ENCODE measurements at regions not wholly inside any gene's neighbourhood (a gene's known extent, or its start where the extent isn't known, plus 50 kb on each side); places are given as distances from the start of the nearest gene placed in this dataset.

DNA sequence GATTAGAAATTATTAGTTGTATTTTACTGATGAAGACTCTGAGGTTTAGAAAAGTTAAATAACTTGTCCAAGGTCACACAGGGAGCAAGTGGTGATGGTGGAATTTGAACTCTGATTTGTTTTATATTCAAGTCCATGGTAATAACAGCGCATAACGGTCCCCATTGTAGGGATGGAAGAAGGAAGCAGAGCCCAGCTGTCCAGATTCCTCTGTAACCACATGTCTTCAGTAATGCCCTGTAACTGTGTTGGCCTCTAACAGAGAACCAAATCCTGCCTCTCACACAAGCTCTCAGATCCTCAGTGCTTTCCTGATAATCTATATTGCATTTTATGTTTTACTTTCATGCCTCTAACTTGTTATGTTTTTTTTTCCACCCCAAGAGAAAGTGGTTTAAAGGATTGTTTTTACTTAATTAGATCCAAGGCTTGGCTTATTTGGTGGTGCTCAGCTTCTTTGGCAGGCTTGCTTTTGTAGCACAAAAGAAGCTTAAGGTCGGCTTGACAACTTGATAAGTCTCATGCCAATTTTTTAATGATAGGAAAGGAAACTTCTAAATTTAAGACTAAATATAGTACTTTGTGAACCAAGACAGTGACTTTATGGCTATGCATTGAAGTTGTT lies 105.1 kb upstream of the SEL1L start:
- no peak overlapping the region for H3K4me3 ChIP-seq (ENCODE audit: low read length)
- no peak for DNase-seq (ENCODE audit: low read depth)
- TF ChIP-seq, protein P1, sequence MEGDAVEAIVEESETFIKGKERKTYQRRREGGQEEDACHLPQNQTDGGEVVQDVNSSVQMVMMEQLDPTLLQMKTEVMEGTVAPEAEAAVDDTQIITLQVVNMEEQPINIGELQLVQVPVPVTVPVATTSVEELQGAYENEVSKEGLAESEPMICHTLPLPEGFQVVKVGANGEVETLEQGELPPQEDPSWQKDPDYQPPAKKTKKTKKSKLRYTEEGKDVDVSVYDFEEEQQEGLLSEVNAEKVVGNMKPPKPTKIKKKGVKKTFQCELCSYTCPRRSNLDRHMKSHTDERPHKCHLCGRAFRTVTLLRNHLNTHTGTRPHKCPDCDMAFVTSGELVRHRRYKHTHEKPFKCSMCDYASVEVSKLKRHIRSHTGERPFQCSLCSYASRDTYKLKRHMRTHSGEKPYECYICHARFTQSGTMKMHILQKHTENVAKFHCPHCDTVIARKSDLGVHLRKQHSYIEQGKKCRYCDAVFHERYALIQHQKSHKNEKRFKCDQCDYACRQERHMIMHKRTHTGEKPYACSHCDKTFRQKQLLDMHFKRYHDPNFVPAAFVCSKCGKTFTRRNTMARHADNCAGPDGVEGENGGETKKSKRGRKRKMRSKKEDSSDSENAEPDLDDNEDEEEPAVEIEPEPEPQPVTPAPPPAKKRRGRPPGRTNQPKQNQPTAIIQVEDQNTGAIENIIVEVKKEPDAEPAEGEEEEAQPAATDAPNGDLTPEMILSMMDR (conservative IDR thresholded peaks at IDR 0.05; ENCODE audit: low read length) = no peak

DNA sequence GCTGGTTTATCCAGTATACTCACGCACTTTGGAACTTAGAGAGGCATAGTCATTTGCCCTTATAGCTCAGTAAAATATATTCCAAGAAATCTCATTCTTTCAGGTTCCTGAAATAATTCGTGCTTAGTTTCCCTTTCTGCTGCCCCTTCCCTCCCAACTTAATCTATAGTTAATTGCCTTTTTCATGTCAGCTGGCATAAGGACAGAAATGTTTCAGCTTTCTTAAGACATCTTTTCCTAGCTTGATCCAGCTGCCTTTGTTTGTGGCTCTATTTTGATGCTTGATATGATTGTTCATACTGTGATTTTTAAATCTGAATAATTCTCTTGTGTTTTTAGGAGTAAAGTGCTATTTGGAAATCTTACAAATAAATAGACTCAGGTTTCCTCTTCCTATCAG lies 120.0 kb upstream of the SEL1L start:
- H3K4me3 ChIP-seq (ENCODE audit: low read length) = no peak overlapping the region
- no peak for DNase-seq (ENCODE audit: low read depth)
- TF ChIP-seq, protein P1 (conservative IDR thresholded peaks at IDR 0.05; ENCODE audit: low read length) = no peak

DNA sequence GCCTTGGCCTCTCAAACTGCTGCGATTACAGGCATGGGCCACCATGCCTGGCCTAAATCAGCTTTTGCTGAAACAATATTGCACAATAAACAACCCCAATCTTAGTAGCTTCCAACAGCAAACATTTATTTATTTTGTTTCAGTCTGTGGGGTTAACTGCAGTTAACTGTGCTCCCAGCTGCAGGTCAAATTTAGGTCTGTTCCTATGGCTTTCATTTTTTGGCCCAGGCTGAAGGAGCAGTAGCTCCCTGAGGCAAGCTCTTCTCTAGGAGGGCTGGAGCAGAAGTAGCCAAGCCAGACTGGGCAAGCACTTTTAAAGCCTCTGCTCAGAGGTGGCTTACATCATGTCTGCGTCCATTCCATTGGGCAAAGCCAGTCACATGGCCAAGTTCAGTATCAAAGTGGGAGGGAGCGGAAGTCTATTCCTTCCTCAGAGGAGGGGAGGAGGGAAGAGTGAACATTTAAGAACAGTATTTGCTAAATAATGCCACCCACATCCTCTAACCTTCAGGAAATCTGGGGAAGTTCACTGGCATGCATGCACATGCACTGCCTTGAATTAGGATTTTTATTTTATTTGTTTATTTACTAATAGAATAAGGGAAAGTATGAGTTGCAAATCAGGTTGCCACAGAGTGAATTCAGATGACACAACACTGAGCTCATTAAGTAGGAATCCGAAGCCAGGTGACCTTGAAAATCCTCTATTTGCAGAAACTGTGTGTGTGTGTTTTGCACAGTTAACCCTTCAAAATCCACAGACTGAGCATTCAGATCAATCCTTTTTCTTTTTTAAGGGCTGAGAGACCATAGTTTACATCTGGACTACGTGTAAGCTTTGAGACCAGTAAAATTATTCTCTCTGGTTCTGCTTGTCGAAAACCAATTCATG lies 122.0 kb upstream of the SEL1L start:
- no peak for DNase-seq (ENCODE audit: low read depth)
- no peak overlapping the region for H3K4me3 ChIP-seq (ENCODE audit: low read length)
- TF ChIP-seq, protein P1 (conservative IDR thresholded peaks at IDR 0.05; ENCODE audit: low read length) = no peak

DNA sequence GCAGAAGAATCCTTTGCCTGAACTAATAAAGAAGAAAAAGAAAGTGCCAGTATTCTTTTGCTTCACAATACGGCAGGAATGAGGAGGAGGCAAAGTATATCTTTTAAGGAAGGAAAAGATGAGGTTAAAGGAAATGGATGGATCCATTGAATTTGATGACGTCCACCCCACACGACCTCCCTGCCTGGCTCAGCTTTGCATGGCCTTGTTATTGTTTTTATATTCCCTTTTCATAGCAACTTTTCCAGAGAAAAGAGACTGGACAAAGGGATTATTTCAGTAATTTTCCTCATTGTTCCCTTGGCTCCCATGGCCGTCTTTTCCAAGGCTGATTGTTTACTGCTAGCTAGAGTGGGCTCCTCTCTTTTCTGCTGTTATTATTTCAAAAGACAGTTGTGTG lies 123.2 kb upstream of the SEL1L start:
- TF ChIP-seq, protein P1 (conservative IDR thresholded peaks at IDR 0.05; ENCODE audit: low read length) = no peak
- DNase-seq (ENCODE audit: low read depth) = no peak
- no peak overlapping the region for H3K4me3 ChIP-seq (ENCODE audit: low read length)

GRCh38 chr14:81662066-81662465 lies 128.4 kb upstream of the SEL1L start:
- no peak for DNase-seq (ENCODE audit: low read depth)
- no peak overlapping the region for H3K4me3 ChIP-seq (ENCODE audit: low read length)
- TF ChIP-seq, protein P1 (conservative IDR thresholded peaks at IDR 0.05; ENCODE audit: low read length) = no peak

DNA sequence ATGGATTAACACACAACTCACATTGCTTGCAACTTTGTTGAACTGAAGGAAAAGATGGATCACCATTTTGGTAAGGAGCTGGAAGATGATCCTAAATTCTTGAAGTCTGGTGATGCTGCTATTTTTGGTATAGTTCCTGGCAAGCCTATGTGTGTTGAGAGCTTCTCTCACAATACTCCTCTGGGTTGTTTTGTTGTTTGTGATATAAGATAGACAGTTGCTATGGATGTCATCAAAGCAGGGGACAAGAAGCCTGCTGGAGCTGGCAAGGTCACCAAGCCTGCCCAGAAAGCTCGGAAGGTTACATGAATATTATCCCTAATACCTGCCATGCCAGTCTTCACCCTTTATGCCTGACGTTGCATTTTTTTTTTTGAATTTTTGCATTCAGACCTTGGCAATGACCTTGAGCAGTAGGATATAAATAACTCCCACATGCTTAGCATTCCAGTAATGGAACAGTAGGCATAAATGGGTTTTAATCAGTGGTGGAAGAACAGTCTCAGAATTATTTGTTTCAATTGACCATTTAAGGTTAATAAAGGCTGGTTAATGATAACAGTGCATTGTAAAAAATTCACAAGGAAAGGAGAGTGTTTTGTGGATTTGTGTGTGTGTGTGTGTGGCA lies 129.0 kb upstream of the SEL1L start:
- H3K4me3 ChIP-seq (ENCODE audit: low read length) = no peak overlapping the region
- TF ChIP-seq, protein P1 (conservative IDR thresholded peaks at IDR 0.05; ENCODE audit: low read length) = no peak
- DNase-seq (ENCODE audit: low read depth) = no peak
